GM12878 (cell line): ENCODE measurements at regions not wholly inside any gene's neighbourhood (a gene's known extent, or its start where the extent isn't known, plus 50 kb on each side); places are given as distances from the start of the nearest gene placed in this dataset.

Experiments used
- EGR1 ChIP-seq, 2 experiments: IDR thresholded peaks; 1 replicate in 1 of 2; 2 replicates in 1 of 2; pipeline ENCODE4 v1.6.1; 2011 to 2012; ENCODE audit warnings: low read depth in 2 of 2, low read length in 2 of 2, borderline replicate concordance in 1 of 2, mild to moderate bottlenecking in 1 of 2, moderate library complexity in 1 of 2
- EZH2 ChIP-seq: IDR thresholded peaks from 2 replicates; pipeline ENCODE4 v1.6.1; 2012; ENCODE audit warnings: low read depth, mild to moderate bottlenecking, control low read depth, inconsistent platforms, low read length, borderline replicate concordance; ENCODE audit not compliant: control insufficient read depth
- JUND ChIP-seq: IDR thresholded peaks from 2 replicates; pipeline ENCODE4 v1.6.1; 2012; ENCODE audit warnings: low read depth, mild to moderate bottlenecking, low read length, improper control_type of control experiment, moderate library complexity
- SMAD1 ChIP-seq: fragments of 450-650 bp; IDR thresholded peaks from 2 replicates; pipeline ENCODE4 v1.6.1; 2018; ENCODE audit warnings: mild to moderate bottlenecking, low read depth; ENCODE audit not compliant: partially characterized antibody
- TF ChIP-seq, protein P1 (sequence below): fragments of 450-650 bp; IDR thresholded peaks from 2 replicates; pipeline ENCODE4 v1.6.1; 2016; ENCODE audit warnings: mild to moderate bottlenecking, moderate library complexity, borderline replicate concordance
- TF ChIP-seq, protein P2 (sequence below), 3 experiments: IDR thresholded peaks in 2 of 3; conservative IDR thresholded peaks in 1 of 3; 2 replicates each; pipeline ENCODE4 v1.5.1; 2011; ENCODE audit warnings: low read depth in 3 of 3, low read length in 3 of 3, mild to moderate bottlenecking in 3 of 3, control low read depth in 2 of 3, moderate library complexity in 2 of 3, inconsistent platforms in 1 of 3, mixed read lengths in 1 of 3; ENCODE audit not compliant: control insufficient read depth in 2 of 3, insufficient read depth in 1 of 3; ENCODE audit errors: extremely low read depth in 1 of 3

DNA sequence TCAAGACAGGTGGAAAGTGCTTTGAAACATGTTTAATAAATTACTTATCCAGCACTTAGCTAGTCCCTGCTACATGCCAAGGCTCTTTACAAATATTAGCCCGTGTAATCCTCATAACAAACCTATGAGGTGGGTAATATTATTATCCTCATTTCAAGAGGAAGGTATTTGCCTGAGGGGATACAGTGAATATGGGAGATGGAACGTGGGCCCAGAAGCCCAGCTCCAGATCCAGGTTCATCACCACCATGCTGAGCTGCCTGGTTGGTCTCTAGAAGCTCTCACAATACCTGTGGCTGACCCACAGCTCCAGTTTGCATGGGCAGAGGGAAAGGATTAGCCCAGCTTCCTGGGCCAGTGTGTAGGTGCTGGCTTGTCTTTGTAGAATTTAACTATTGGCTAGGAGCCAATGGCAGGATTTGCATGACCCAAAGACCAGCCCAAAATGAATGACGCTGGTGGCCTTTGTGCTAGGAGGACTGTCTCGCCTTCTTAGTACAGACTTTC is 61.6 kb upstream of the ATP8B1 start:
- TF ChIP-seq, protein P1, sequence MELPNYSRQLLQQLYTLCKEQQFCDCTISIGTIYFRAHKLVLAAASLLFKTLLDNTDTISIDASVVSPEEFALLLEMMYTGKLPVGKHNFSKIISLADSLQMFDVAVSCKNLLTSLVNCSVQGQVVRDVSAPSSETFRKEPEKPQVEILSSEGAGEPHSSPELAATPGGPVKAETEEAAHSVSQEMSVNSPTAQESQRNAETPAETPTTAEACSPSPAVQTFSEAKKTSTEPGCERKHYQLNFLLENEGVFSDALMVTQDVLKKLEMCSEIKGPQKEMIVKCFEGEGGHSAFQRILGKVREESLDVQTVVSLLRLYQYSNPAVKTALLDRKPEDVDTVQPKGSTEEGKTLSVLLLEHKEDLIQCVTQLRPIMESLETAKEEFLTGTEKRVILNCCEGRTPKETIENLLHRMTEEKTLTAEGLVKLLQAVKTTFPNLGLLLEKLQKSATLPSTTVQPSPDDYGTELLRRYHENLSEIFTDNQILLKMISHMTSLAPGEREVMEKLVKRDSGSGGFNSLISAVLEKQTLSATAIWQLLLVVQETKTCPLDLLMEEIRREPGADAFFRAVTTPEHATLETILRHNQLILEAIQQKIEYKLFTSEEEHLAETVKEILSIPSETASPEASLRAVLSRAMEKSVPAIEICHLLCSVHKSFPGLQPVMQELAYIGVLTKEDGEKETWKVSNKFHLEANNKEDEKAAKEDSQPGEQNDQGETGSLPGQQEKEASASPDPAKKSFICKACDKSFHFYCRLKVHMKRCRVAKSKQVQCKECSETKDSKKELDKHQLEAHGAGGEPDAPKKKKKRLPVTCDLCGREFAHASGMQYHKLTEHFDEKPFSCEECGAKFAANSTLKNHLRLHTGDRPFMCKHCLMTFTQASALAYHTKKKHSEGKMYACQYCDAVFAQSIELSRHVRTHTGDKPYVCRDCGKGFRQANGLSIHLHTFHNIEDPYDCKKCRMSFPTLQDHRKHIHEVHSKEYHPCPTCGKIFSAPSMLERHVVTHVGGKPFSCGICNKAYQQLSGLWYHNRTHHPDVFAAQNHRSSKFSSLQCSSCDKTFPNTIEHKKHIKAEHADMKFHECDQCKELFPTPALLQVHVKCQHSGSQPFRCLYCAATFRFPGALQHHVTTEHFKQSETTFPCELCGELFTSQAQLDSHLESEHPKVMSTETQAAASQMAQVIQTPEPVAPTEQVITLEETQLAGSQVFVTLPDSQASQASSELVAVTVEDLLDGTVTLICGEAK = no peak
- no peak for TF ChIP-seq JUND
- TF ChIP-seq EGR1 (IDR thresholded peaks at IDR 0.05; ENCODE audit: borderline replicate concordance in 1 of 2, low read depth in 2 of 2, low read length in 2 of 2) = no peak
- TF ChIP-seq SMAD1 = no peak
- TF ChIP-seq, protein P2, sequence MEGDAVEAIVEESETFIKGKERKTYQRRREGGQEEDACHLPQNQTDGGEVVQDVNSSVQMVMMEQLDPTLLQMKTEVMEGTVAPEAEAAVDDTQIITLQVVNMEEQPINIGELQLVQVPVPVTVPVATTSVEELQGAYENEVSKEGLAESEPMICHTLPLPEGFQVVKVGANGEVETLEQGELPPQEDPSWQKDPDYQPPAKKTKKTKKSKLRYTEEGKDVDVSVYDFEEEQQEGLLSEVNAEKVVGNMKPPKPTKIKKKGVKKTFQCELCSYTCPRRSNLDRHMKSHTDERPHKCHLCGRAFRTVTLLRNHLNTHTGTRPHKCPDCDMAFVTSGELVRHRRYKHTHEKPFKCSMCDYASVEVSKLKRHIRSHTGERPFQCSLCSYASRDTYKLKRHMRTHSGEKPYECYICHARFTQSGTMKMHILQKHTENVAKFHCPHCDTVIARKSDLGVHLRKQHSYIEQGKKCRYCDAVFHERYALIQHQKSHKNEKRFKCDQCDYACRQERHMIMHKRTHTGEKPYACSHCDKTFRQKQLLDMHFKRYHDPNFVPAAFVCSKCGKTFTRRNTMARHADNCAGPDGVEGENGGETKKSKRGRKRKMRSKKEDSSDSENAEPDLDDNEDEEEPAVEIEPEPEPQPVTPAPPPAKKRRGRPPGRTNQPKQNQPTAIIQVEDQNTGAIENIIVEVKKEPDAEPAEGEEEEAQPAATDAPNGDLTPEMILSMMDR (IDR thresholded peaks at IDR 0.05 in 2 of 3, conservative IDR thresholded peaks at IDR 0.05 in 1 of 3; ENCODE audit: control insufficient read depth in 2 of 3, extremely low read depth in 1 of 3, insufficient read depth in 1 of 3, low read depth in 3 of 3, low read length in 3 of 3) = no peak
- no peak for TF ChIP-seq EZH2
